Fibroblast of skin of abdomen (primary cell): ENCODE measurements at regions not wholly inside any gene's neighbourhood (a gene's known extent, or its start where the extent isn't known, plus 50 kb on each side); places are given as distances from the start of the nearest gene placed in this dataset.
"Not testable (repeated sequence)": the region's sequence is repeated elsewhere in the genome, so short reads cannot be mapped to it uniquely, and the experiment has no call there.

ENCODE experiments used
- DNase-seq: peaks from one replicate; pipeline ENCODE4 v3.0.0-alpha.2; 2013

- peak; percentile 13 for DNase-seq
Measured at GRCh38 chr13:111005364-111005763, 90.5 kb upstream of the ANKRD10 start.

GRCh38 chr13:111004444-111004843, 89.6 kb upstream of the ANKRD10 start:
- no peak for DNase-seq

- no peak for DNase-seq
Measured at GRCh38 chr13:111001636-111002035, 86.8 kb upstream of the ANKRD10 start.

GRCh38 chr13:110993788-110994187, 78.9 kb upstream of the ANKRD10 start:
- no peak for DNase-seq

- no peak for DNase-seq
Measured at GRCh38 chr13:110991991-110992508, 77.2 kb upstream of the ANKRD10 start.

GRCh38 chr13:110989331-110989730, 74.5 kb upstream of the ANKRD10 start:
- no peak for DNase-seq

GRCh38 chr13:110985541-110985940, 70.7 kb upstream of the ANKRD10 start:
- DNase-seq = no peak

- DNase-seq = no peak
Measured at GRCh38 chr13:110984798-110985197, 69.9 kb upstream of the ANKRD10 start.

- DNase-seq = no peak
Measured at GRCh38 chr13:110984381-110984780, 69.5 kb upstream of the ANKRD10 start.

- DNase-seq = no peak
Measured at GRCh38 chr13:110983241-110983640, 68.4 kb upstream of the ANKRD10 start.

- DNase-seq = no peak
Measured at GRCh38 chr13:110981379-110981778, 66.5 kb upstream of the ANKRD10 start.

- no peak for DNase-seq
Measured at GRCh38 chr13:110980921-110981320, 66.1 kb upstream of the ANKRD10 start.

GRCh38 chr13:110979149-110979548, 64.3 kb upstream of the ANKRD10 start:
- DNase-seq = not testable (repeated sequence)

- no peak for DNase-seq
Measured at GRCh38 chr13:110978390-110978789, 63.5 kb upstream of the ANKRD10 start.

GRCh38 chr13:110976785-110977184, 61.9 kb upstream of the ANKRD10 start:
- DNase-seq = no peak

- no peak for DNase-seq
Measured at GRCh38 chr13:110973007-110973700, 58.3 kb upstream of the ANKRD10 start.

- DNase-seq = no peak
Measured at GRCh38 chr13:110971486-110971885, 56.6 kb upstream of the ANKRD10 start.

GRCh38 chr13:110967156-110967855, 52.4 kb upstream of the ANKRD10 start:
- DNase-seq = not testable (repeated sequence)

- DNase-seq = no peak
Measured at GRCh38 chr13:110965755-110966134, 50.9 kb upstream of the ANKRD10 start.

- DNase-seq = peak; percentile 42
Measured at GRCh38 chr13:110965038-110965754, 50.3 kb upstream of the ANKRD10 start.
